MCF 10A (cell line): ENCODE measurements at regions not wholly inside any gene's neighbourhood (a gene's known extent, or its start where the extent isn't known, plus 50 kb on each side); places are given as distances from the start of the nearest gene placed in this dataset.

ENCODE experiments used
- BruUV-seq: library from RNA; stranded (reverse); fragments of 400-500 nt; replicated peaks from 2 replicates; lab custom pipeline; 2021; lab: Mats Ljungman, UMichigan
- CTCF ChIA-PET: fragments of 300-600 bp; sonication (Branson Sonifier 250); formaldehyde crosslinking; extraction: SDS; loops from one replicate; lab custom pipeline; 2021; ENCODE audit warnings: antibody characterized with exemption, inconsistent platforms; lab: Yijun Ruan, JAX
- POLR2A ChIA-PET: fragments of 300-600, 350-650 bp; sonication (Branson Sonifier 250); formaldehyde crosslinking; extraction: SDS; loops from one replicate; lab custom pipeline; 2020; ENCODE audit warnings: antibody characterized with exemption, inconsistent platforms; lab: Yijun Ruan, JAX
- DNase-seq: peaks from one replicate; pipeline ENCODE4 v3.0.0-alpha.2; 2018; ENCODE audit not compliant: unreplicated experiment
- H3K27ac Mint-ChIP-seq: one replicate; pipeline ENCODE4 v1.8.0; 2022; ENCODE audit warnings: mild to moderate bottlenecking, low read depth, mixed read lengths; ENCODE audit not compliant: unreplicated experiment
- H3K27me3 Mint-ChIP-seq: one replicate; pipeline ENCODE4 v1.8.0; 2022; ENCODE audit warnings: mixed read lengths; ENCODE audit not compliant: insufficient read depth, unreplicated experiment
- H3K36me3 Mint-ChIP-seq: one replicate; pipeline ENCODE4 v1.8.0; 2022; ENCODE audit warnings: mild to moderate bottlenecking, moderate library complexity, mixed read lengths; ENCODE audit not compliant: insufficient read depth, unreplicated experiment
- H3K4me1 Mint-ChIP-seq: one replicate; pipeline ENCODE4 v1.8.0; 2022; ENCODE audit warnings: mixed read lengths; ENCODE audit not compliant: insufficient read depth, unreplicated experiment
- H3K4me3 Mint-ChIP-seq: one replicate; pipeline ENCODE4 v1.8.0; 2022; ENCODE audit warnings: mild to moderate bottlenecking, moderate library complexity, mixed read lengths; ENCODE audit not compliant: unreplicated experiment
- H3K9me3 Mint-ChIP-seq: one replicate; pipeline ENCODE4 v1.8.0; 2022; ENCODE audit warnings: mixed read lengths; ENCODE audit not compliant: unreplicated experiment
- intact Hi-C: fragments of 100-400 bp; cut with micrococcal nuclease; formaldehyde crosslinking; loops from 2 replicates; pipeline ENCODE4 v1.14.1; 2022
- TF ChIP-seq, protein P1 (sequence below): fragments of 200-600 bp; IDR thresholded peaks from one replicate; pipeline ENCODE4 v1.8.0; 2022; ENCODE audit warnings: antibody characterized with exemption, mild to moderate bottlenecking; ENCODE audit not compliant: unreplicated experiment

DNA sequence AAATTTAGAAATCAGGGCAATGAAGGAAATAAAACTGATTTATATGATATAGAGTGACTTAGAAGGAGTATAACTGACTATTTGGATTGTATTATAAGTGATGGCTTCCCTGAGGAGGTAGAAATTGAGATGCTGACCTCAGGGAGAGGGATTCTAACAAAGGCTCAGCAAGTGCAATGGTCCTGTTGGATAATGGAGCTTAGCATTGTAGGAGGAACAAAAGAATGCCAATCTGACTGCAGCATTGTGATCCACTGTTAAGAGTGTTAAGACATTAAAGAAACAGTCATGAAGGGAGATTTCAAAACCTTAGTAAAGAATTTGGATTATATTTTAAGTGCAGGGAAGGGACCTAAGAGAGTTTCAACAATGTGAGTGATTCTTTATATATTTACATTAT is 158.4 kb upstream of the NAALADL2 start:
- TF ChIP-seq, protein P1, sequence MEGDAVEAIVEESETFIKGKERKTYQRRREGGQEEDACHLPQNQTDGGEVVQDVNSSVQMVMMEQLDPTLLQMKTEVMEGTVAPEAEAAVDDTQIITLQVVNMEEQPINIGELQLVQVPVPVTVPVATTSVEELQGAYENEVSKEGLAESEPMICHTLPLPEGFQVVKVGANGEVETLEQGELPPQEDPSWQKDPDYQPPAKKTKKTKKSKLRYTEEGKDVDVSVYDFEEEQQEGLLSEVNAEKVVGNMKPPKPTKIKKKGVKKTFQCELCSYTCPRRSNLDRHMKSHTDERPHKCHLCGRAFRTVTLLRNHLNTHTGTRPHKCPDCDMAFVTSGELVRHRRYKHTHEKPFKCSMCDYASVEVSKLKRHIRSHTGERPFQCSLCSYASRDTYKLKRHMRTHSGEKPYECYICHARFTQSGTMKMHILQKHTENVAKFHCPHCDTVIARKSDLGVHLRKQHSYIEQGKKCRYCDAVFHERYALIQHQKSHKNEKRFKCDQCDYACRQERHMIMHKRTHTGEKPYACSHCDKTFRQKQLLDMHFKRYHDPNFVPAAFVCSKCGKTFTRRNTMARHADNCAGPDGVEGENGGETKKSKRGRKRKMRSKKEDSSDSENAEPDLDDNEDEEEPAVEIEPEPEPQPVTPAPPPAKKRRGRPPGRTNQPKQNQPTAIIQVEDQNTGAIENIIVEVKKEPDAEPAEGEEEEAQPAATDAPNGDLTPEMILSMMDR = no peak
- intact Hi-C loops = no loop called here
- H3K36me3 Mint-ChIP-seq = no peaks in the 10 kb centered on the region
- ChIA-PET POLR2A (no interaction called here), CTCF (interaction anchor here (0.6 kb wide), 1 partner anchor 889 kb away, joined by 6 read pairs; no protein-coding TSS in a partner anchor)
- H3K4me1 Mint-ChIP-seq = no peaks in the 10 kb centered on the region
- H3K9me3 Mint-ChIP-seq = no peaks in the 10 kb centered on the region
- H3K4me3 Mint-ChIP-seq = no peak overlapping the region
- DNase-seq = no peak
- no peaks in the 10 kb centered on the region for H3K27me3 Mint-ChIP-seq
- no TSS peak for BruUV-seq
- H3K27ac Mint-ChIP-seq = no peak overlapping the region

DNA sequence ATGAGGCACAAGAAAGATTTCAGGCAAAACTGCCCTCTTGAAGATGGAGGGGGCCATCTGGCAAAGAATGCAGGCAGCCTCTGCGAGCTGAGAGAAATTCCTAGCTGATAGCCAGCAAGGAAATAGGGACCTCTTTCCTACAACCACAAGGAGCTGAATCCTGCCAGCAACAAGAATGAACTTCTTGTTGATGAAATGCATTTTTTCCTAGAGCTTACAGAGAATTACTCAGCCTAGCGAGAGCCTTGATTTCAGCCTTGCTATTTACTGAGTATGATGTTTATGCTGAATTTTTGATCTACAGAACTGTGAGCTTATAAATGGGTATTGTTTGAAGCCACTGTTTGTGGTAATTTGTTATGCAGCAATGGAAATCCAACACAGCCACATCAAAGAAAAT is 148.5 kb upstream of the NAALADL2 start:
- no peak for DNase-seq
- H3K27ac Mint-ChIP-seq = no peak overlapping the region
- CTCF ChIA-PET = no interaction called here
- H3K9me3 Mint-ChIP-seq = no peaks in the 10 kb centered on the region
- no peaks in the 10 kb centered on the region for H3K27me3 Mint-ChIP-seq
- POLR2A ChIA-PET = no interaction called here
- H3K4me1 Mint-ChIP-seq = no peaks in the 10 kb centered on the region
- no TSS peak for BruUV-seq
- TF ChIP-seq, protein P1 = no peak
- H3K36me3 Mint-ChIP-seq = no peaks in the 10 kb centered on the region
- intact Hi-C loops = no loop called here
- H3K4me3 Mint-ChIP-seq = no peak overlapping the region

DNA sequence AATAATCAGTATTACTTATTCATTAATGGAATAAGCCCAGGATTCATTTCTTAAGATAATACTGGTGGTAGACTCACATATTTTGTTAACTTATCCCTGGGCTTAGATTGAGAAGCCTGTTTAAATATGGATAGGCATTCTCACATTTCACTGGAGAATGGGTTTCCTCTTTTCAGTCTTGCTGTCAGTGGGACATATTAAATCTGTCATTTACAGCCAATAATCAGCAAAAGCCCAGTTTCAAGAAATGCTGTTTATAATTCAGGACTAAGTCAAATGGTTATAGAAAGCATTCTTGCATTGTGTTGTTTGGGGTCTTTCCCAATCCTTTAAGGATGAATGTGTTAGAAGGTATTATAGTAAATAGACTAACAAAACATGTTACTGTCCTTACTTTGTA is 143.7 kb upstream of the NAALADL2 start:
- Mint-ChIP-seq H3K27ac (no peak overlapping the region), H3K9me3 (no peaks in the 10 kb centered on the region), H3K4me3 (no peak overlapping the region), H3K4me1 (no peaks in the 10 kb centered on the region), H3K27me3 (no peaks in the 10 kb centered on the region), H3K36me3 (no peaks in the 10 kb centered on the region)
- ChIA-PET POLR2A (no interaction called here), CTCF (no interaction called here)
- intact Hi-C loops = no loop called here
- TF ChIP-seq, protein P1 = no peak
- no peak for DNase-seq
- no TSS peak for BruUV-seq

DNA sequence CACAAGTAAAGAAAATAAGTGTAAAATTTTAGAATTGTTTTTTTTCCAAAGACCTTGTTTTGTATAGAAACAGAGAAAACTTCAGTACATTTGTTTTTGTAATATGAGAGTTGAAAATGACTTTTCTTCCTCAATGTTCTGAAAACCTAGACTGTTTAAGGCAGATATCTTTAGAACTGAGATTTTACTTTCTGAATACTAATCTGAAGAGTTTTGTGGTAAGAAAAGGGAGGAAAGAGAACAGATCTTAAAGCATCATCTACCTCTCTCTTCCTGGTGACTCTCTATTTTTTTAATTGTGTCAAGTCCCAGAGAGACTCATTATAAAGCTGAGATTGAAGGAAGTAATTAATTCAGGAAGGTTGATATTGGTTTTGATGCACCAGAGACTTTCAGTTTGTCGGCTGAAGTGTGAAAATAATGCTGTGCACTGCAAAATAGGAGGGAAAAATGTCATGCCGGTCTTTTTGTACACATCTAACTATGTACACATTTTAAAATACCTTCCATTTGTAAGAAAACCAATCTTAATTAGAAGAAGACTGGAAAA is 142.1 kb upstream of the NAALADL2 start:
- ChIA-PET POLR2A (no interaction called here), CTCF (no interaction called here)
- intact Hi-C loops = no loop called here
- H3K9me3 Mint-ChIP-seq = no peaks in the 10 kb centered on the region
- no peak overlapping the region for H3K27ac Mint-ChIP-seq
- TF ChIP-seq, protein P1 = no peak
- no TSS peak for BruUV-seq
- DNase-seq = no peak
- H3K4me1 Mint-ChIP-seq = no peaks in the 10 kb centered on the region
- H3K27me3 Mint-ChIP-seq = no peaks in the 10 kb centered on the region
- H3K4me3 Mint-ChIP-seq = no peak overlapping the region
- no peaks in the 10 kb centered on the region for H3K36me3 Mint-ChIP-seq
